PFSK-1 (cell line): ENCODE measurements at regions not wholly inside any gene's neighbourhood (a gene's known extent, or its start where the extent isn't known, plus 50 kb on each side); places are given as distances from the start of the nearest gene placed in this dataset.

Experiments
- FOXP2 ChIP-seq: optimal IDR thresholded peaks from 2 replicates; pipeline ENCODE3; 2011; ENCODE audit warnings: borderline replicate concordance, control low read depth, inconsistent platforms; ENCODE audit not compliant: insufficient read depth; ENCODE audit errors: extremely low read length, extremely low read depth
- POLR2AphosphoS5 ChIP-seq: IDR thresholded peaks from 2 replicates; pipeline ENCODE4 v1.6.1; 2012; ENCODE audit warnings: low read depth, mild to moderate bottlenecking, control low read depth, low read length, moderate library complexity
- SIN3A ChIP-seq: IDR thresholded peaks from 2 replicates; pipeline ENCODE4 v1.6.1; 2012; ENCODE audit warnings: mild to moderate bottlenecking, low read length, moderate library complexity, borderline replicate concordance; ENCODE audit not compliant: insufficient read depth
- TAF1 ChIP-seq: IDR thresholded peaks from 2 replicates; pipeline ENCODE4 v1.6.1; 2012; ENCODE audit warnings: low read length, control low read depth, borderline replicate concordance; ENCODE audit not compliant: insufficient read depth
- TF ChIP-seq, protein P1 (sequence below), 2 experiments: IDR thresholded peaks; 2 replicates each; pipeline versions ENCODE4 v1.6.1 to v1.8.0; 2011 to 2012; ENCODE audit warnings: low read depth in 2 of 2, low read length in 2 of 2, control low read depth in 1 of 2, inconsistent platforms in 1 of 2, mild to moderate bottlenecking in 1 of 2, moderate library complexity in 1 of 2; ENCODE audit not compliant: insufficient read depth in 1 of 2

DNA sequence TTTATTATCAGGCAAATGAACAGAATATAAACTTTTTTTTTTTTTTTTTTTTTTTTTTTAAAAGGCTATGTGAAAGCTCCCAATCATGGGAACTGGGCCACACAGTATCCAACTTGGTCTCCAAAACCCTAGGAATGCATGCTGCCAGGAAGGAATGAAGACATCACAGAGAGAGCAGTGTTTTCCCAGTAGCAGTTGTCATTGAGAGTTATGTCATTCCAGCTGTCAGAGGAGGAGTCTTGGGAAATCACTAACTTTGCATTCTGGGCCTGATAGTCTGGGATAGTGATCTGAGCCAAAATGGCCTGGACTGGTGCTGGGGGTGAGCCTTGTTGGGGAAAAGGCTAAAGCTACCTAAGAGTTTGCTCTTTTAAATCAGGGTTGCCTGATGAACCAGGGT is 231.3 kb upstream of the MAP3K7 start:
- TF ChIP-seq FOXP2 (no peak), POLR2AphosphoS5 (no peak)

DNA sequence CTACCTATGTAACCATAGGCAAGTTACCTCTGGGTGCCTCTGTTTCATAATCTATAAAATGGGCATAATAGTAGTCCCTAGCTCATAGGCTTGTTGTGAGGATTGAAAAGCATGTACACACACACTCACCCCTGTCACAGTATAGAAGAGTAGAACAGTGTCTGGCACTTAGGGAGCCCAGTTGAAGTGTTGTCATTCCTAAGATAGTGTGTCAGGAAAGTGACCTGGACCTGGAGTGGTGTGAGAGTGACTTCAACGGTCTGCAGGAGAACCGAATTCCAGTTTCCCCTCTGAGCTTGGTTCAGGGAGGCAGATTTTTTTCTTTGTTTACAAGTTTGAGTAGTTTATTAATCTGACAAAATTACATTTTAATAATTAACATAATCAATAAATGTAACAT is 229.9 kb upstream of the MAP3K7 start:
- TF ChIP-seq FOXP2 (no peak), POLR2AphosphoS5 (no peak), TAF1 (no peak), SIN3A (no peak)
- TF ChIP-seq, protein P1, sequence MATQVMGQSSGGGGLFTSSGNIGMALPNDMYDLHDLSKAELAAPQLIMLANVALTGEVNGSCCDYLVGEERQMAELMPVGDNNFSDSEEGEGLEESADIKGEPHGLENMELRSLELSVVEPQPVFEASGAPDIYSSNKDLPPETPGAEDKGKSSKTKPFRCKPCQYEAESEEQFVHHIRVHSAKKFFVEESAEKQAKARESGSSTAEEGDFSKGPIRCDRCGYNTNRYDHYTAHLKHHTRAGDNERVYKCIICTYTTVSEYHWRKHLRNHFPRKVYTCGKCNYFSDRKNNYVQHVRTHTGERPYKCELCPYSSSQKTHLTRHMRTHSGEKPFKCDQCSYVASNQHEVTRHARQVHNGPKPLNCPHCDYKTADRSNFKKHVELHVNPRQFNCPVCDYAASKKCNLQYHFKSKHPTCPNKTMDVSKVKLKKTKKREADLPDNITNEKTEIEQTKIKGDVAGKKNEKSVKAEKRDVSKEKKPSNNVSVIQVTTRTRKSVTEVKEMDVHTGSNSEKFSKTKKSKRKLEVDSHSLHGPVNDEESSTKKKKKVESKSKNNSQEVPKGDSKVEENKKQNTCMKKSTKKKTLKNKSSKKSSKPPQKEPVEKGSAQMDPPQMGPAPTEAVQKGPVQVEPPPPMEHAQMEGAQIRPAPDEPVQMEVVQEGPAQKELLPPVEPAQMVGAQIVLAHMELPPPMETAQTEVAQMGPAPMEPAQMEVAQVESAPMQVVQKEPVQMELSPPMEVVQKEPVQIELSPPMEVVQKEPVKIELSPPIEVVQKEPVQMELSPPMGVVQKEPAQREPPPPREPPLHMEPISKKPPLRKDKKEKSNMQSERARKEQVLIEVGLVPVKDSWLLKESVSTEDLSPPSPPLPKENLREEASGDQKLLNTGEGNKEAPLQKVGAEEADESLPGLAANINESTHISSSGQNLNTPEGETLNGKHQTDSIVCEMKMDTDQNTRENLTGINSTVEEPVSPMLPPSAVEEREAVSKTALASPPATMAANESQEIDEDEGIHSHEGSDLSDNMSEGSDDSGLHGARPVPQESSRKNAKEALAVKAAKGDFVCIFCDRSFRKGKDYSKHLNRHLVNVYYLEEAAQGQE (IDR thresholded peaks at IDR 0.05; ENCODE audit: insufficient read depth in 1 of 2, low read depth in 2 of 2, low read length in 2 of 2) = no peak

DNA sequence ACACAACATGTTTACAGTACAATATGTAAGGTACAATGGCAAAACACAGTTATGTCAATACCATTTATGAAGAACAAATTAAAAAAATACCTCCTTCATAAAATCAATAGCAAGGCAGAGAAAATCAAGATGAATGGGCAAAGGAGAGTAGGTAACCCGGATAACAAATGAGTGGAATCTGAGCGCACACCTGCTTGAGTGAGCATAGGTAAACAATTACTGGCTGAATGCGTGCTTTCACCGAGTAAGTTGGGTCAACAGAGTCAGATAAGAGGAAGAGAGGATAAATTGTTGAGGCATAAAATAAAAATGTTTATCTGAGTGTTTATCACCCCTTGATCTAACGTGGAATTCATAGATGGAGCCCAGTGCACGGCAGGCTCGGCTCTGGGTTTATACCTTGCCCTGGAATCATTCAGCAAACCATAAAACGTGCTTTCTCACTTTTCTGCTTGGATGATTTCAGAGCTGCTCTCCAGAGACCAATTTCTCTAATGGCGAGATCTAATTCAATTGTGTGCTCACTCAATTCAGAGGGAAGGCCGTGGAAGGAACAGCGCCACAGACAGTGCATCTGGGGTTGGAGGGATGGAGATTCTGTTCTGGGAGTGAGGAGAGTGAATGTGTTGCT is 224.8 kb upstream of the MAP3K7 start:
- TF ChIP-seq POLR2AphosphoS5 (no peak), SIN3A (no peak), FOXP2 (no peak), TAF1 (no peak)
- TF ChIP-seq, protein P1 (IDR thresholded peaks at IDR 0.05; ENCODE audit: insufficient read depth in 1 of 2, low read depth in 2 of 2, low read length in 2 of 2) = no peak

DNA sequence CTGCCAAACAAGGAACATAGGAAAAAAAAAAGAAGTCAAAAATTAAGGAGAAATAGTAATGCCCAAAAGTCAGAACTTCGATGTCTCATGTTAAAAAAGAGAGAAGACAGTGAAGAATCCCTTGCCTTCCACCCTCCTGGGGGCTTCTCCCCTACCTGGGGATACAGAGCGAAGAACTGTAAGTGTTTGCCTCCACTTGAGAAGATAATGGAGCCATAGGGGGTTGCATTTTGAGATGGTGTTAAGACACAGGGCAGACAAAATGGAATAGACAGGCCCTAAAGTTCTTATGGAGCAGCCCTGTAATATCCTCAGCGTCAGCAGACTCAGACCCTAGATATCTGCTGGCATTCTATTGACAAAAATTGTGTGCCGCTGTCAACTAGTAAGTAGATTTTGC is 222.2 kb upstream of the MAP3K7 start:
- TF ChIP-seq SIN3A (no peak), TAF1 (no peak), FOXP2 (no peak), POLR2AphosphoS5 (no peak)
- TF ChIP-seq, protein P1 (IDR thresholded peaks at IDR 0.05; ENCODE audit: insufficient read depth in 1 of 2, low read depth in 2 of 2, low read length in 2 of 2) = no peak

DNA sequence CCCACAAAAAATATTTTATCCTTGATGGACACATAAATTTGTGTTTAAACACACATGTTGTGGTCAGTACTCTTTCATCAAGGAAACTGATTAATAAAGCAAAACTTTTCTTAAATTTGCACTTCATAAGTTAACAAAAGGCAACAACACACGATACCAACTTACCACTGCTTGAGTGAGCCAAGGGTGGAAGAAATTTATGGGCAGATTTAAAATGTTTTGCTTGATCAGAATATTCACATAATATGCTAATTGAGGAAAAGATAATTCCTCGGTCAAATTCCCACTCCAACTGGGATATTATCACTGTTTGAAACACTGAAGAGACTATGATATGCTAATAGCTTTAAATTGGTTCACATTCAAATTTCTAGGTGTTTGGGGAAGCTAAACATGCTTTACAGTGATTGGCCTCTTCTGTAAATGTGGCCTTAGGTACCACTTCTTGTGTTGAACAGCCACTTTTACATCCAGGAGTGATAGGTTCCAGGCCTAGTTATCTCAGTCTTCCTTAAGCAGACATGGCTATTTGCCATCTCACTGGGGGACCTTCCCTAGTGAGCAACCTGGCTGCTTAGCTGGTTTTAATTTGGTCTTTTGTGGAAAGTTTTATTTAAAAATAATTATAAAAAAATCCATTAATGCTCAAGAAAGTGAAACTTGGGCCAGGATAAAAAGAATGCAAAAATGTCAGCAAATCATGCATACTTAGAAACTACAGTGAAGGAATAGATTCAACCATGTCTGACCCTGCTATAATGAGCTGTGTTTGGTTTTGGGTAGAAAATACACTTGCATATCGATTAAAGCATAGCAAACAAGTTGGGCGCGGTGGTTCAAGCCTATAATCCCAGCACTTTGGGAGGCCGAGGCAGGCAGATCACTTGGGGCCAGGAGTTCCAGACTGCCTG is 221.2 kb upstream of the MAP3K7 start:
- TF ChIP-seq, protein P1 (IDR thresholded peaks at IDR 0.05; ENCODE audit: insufficient read depth in 1 of 2, low read depth in 2 of 2, low read length in 2 of 2) = no peak
- TF ChIP-seq FOXP2 = no peak
- TF ChIP-seq POLR2AphosphoS5 = no peak
- TF ChIP-seq SIN3A = no peak
- TF ChIP-seq TAF1 = no peak
